ENCODE measurements at regions not wholly inside any gene's neighbourhood (a gene's known extent, or its start where the extent isn't known, plus 50 kb on each side); places are given as distances from the start of the nearest gene placed in this dataset.

DNA sequence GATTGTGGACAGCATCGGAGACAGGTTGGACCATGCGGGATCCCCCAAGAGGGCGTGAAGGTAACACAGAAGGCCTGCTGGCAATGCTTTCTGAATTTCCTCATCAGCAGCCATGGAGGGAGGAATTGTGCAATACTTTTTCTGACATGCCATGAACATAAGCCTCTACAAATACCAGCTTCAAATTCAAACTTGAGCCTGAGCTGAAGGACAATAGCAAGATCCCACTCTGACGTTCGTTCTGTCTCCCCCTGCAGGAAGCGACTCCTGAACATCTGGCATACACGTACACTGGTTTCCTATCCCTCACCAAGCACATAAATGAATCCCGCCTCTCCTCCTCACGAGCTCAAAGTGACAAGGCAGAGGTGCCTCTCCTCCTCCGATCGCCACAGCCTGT lies 312.2 kb downstream of the BRD1 start:
- Histone ChIP-seq H3K9ac (ENCODE audit: low read length) (no peak overlapping the region), H3K27ac (ENCODE audit: low read depth, low read length) (no peak overlapping the region), H3K9me3 (ENCODE audit: insufficient read depth, low read length) (no peaks in the 10 kb centered on the region), H2AFZ (ENCODE audit: low read depth, low read length, severe bottlenecking) (no peak overlapping the region), H3K27me3 (ENCODE audit: low read length) (no peaks in the 10 kb centered on the region), H3F3A (ENCODE audit: insufficient read depth) (peaks cover 11% of the 10 kb centered on the region; the same call in 1 of the 2 replicates), H3K9me2 (replicated peaks; ENCODE audit: insufficient read depth, low read length) (no peaks in the 10 kb centered on the region), H3K36me3 (ENCODE audit: low read length) (no peaks in the 10 kb centered on the region), H3K4me3 (ENCODE audit: insufficient read depth, low read length, poor library complexity, severe bottlenecking) (no peak overlapping the region), H3K79me2 (ENCODE audit: insufficient read depth, low read length) (no peaks in the 10 kb centered on the region), H4K20me1 (ENCODE audit: low read depth, low read length) (no peaks in the 10 kb centered on the region), H3K4me2 (ENCODE audit: low read depth, low read length, poor library complexity, severe bottlenecking) (no peak overlapping the region)
- no peak for TF ChIP-seq EZH2phosphoT487 (conservative IDR thresholded peaks at IDR 0.05; ENCODE audit: low read length)
- TF ChIP-seq, protein P1, sequence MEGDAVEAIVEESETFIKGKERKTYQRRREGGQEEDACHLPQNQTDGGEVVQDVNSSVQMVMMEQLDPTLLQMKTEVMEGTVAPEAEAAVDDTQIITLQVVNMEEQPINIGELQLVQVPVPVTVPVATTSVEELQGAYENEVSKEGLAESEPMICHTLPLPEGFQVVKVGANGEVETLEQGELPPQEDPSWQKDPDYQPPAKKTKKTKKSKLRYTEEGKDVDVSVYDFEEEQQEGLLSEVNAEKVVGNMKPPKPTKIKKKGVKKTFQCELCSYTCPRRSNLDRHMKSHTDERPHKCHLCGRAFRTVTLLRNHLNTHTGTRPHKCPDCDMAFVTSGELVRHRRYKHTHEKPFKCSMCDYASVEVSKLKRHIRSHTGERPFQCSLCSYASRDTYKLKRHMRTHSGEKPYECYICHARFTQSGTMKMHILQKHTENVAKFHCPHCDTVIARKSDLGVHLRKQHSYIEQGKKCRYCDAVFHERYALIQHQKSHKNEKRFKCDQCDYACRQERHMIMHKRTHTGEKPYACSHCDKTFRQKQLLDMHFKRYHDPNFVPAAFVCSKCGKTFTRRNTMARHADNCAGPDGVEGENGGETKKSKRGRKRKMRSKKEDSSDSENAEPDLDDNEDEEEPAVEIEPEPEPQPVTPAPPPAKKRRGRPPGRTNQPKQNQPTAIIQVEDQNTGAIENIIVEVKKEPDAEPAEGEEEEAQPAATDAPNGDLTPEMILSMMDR (IDR thresholded peaks at IDR 0.05; ENCODE audit: insufficient read depth, low read length, poor library complexity, severe bottlenecking) = no peak

DNA sequence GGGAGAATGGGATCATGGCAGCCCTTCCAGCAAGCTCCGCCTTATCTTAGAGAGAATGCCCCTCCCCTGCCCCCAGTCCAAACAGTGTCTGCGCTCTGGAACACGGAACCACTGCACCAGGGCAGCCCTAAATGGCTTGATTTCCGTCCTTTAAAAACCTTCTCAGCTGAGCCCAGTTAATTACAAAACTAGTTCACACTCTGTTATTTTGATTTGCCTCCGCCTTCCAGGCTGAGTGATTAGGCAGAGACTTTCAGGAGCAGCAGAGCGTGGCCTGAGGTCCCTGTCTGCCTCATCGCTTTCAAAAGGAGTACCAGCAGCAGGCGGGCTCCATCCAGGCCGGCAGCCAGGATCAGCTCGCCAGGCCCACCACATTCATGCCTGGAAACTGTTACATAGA lies 313.0 kb downstream of the BRD1 start:
- no peaks in the 10 kb centered on the region for H3K36me3 ChIP-seq (ENCODE audit: low read length)
- H3K79me2 ChIP-seq (ENCODE audit: insufficient read depth, low read length) = no peaks in the 10 kb centered on the region
- no peaks in the 10 kb centered on the region for H3K9me2 ChIP-seq (replicated peaks; ENCODE audit: insufficient read depth, low read length)
- no peaks in the 10 kb centered on the region for H3K9me3 ChIP-seq (ENCODE audit: insufficient read depth, low read length)
- no peaks in the 10 kb centered on the region for H3K27me3 ChIP-seq (ENCODE audit: low read length)
- no peak for TF ChIP-seq EZH2phosphoT487 (conservative IDR thresholded peaks at IDR 0.05; ENCODE audit: low read length)
- TF ChIP-seq, protein P1 (IDR thresholded peaks at IDR 0.05; ENCODE audit: insufficient read depth, low read length, poor library complexity, severe bottlenecking) = no peak
- no peak overlapping the region for H3K4me3 ChIP-seq (ENCODE audit: insufficient read depth, low read length, poor library complexity, severe bottlenecking)
- no peak overlapping the region for H2AFZ ChIP-seq (ENCODE audit: low read depth, low read length, severe bottlenecking)
- H3K9ac ChIP-seq (ENCODE audit: low read length) = no peak overlapping the region
- H4K20me1 ChIP-seq (ENCODE audit: low read depth, low read length) = no peaks in the 10 kb centered on the region
- H3F3A ChIP-seq (ENCODE audit: insufficient read depth) = peaks cover 11% of the 10 kb centered on the region; the same call in 1 of the 2 replicates
- H3K4me2 ChIP-seq (ENCODE audit: low read depth, low read length, poor library complexity, severe bottlenecking) = no peak overlapping the region
- no peak overlapping the region for H3K27ac ChIP-seq (ENCODE audit: low read depth, low read length)

DNA sequence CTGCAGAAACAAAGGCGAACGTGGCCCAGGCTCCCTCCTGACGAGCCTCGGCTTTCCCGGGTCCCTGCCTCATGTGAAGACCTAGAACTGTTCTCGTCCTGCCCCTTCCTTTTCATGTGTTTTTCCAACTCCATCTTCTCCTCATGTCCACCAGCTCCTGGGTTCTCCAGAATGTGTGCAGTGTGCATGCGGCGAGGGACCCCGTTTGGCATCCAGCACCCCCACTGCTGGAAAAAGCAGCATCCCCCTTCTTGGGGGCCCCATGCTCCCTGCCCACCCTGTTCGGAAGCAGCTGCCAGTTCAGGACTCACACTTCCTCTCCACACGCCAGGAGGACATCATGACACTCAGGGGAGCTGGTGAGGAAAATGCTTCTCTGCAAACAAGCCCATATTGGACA lies 313.5 kb downstream of the BRD1 start:
- TF ChIP-seq EZH2phosphoT487 (conservative IDR thresholded peaks at IDR 0.05; ENCODE audit: low read length) = no peak
- TF ChIP-seq, protein P1 (IDR thresholded peaks at IDR 0.05; ENCODE audit: insufficient read depth, low read length, poor library complexity, severe bottlenecking) = no peak
- H3K9me2 ChIP-seq (replicated peaks; ENCODE audit: insufficient read depth, low read length) = no peaks in the 10 kb centered on the region
- H3K36me3 ChIP-seq (ENCODE audit: low read length) = no peaks in the 10 kb centered on the region
- H3K9me3 ChIP-seq (ENCODE audit: insufficient read depth, low read length) = no peaks in the 10 kb centered on the region
- no peak overlapping the region for H3K27ac ChIP-seq (ENCODE audit: low read depth, low read length)
- no peak overlapping the region for H3K4me2 ChIP-seq (ENCODE audit: low read depth, low read length, poor library complexity, severe bottlenecking)
- H3K9ac ChIP-seq (ENCODE audit: low read length) = no peak overlapping the region
- H3K27me3 ChIP-seq (ENCODE audit: low read length) = no peaks in the 10 kb centered on the region
- H3K79me2 ChIP-seq (ENCODE audit: insufficient read depth, low read length) = no peaks in the 10 kb centered on the region
- no peak overlapping the region for H3K4me3 ChIP-seq (ENCODE audit: insufficient read depth, low read length, poor library complexity, severe bottlenecking)
- H3F3A ChIP-seq (ENCODE audit: insufficient read depth) = peaks cover 11% of the 10 kb centered on the region; the same call in 1 of the 2 replicates
- no peak overlapping the region for H2AFZ ChIP-seq (ENCODE audit: low read depth, low read length, severe bottlenecking)
- H4K20me1 ChIP-seq (ENCODE audit: low read depth, low read length) = no peaks in the 10 kb centered on the region
